BE2C (cell line): ENCODE measurements at regions not wholly inside any gene's neighbourhood (a gene's known extent, or its start where the extent isn't known, plus 50 kb on each side); places are given as distances from the start of the nearest gene placed in this dataset.

Experiments
- DNase-seq: peaks from one replicate; pipeline ENCODE4 v3.0.0-alpha.2; 2020
- H3K27me3 ChIP-seq: fragments of 250-450 bp; sonication (Bioruptor Pico); 2 replicates; pipeline ENCODE4 v1.5.1; 2020; ENCODE audit warnings: mild to moderate bottlenecking
- H3K36me3 ChIP-seq: fragments of 250-450 bp; sonication (Bioruptor Pico); 2 replicates; pipeline ENCODE4 v1.5.1; 2020; ENCODE audit warnings: mild to moderate bottlenecking
- H3K4me1 ChIP-seq: fragments of 250-450 bp; sonication (Bioruptor Pico); 2 replicates; pipeline ENCODE4 v1.5.1; 2020
- H3K4me3 ChIP-seq: 2 replicates; pipeline ENCODE4 v1.5.1; 2011; ENCODE audit warnings: low read depth, low read length
- H3K9me3 ChIP-seq: fragments of 250-450 bp; sonication (Bioruptor Pico); 2 replicates; pipeline ENCODE4 v1.5.1; 2020
- CTCF ChIP-seq: IDR thresholded peaks from 2 replicates; pipeline ENCODE4 v1.5.1; 2012; ENCODE audit warnings: mild to moderate bottlenecking, low read depth, low read length

GRCh38 chr3:104549099-104549714, 817.5 kb upstream of the ALCAM start:
- TF ChIP-seq CTCF: no peak
- DNase-seq: no peak
- no peaks in the 10 kb centered on the region for H3K4me1 ChIP-seq
- no peak overlapping the region for H3K4me3 ChIP-seq
- no peaks in the 10 kb centered on the region for H3K9me3 ChIP-seq
- H3K36me3 ChIP-seq: no peaks in the 10 kb centered on the region
- no peaks in the 10 kb centered on the region for H3K27me3 ChIP-seq

- Histone ChIP-seq H3K27me3 (no peaks in the 10 kb centered on the region), H3K9me3 (no peaks in the 10 kb centered on the region), H3K36me3 (no peaks in the 10 kb centered on the region), H3K4me1 (peaks cover 2% of the 10 kb centered on the region; the same call in 1 of the 2 replicates), H3K4me3 (no peak overlapping the region)
- DNase-seq: no peak
- TF ChIP-seq CTCF: no peak
Observed at GRCh38 chr3:104553121-104553520, 813.6 kb upstream of the ALCAM start.

DNA sequence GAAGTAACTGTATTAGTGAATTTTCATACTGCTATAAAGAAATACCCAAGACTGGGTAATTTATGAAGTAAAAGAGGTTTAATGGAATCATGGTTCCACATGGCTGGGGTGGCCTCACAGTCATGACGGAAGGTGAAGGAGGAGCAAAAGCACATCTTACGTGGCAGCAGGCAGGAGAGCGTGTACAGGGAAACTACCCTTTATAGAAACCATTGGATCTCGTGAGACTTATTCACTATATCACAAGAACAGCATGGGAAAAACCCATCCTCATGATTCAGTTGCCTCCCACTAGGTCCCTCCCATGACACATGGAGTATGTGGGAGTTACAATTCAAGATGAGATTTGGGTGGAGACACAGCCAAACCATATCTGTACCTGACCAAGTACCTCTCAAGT, 812.3 kb upstream of the ALCAM start:
- peaks cover 2% of the 10 kb centered on the region; the same call in 1 of the 2 replicates for H3K4me1 ChIP-seq
- DNase-seq: no peak
- H3K27me3 ChIP-seq: no peaks in the 10 kb centered on the region
- no peak for TF ChIP-seq CTCF
- no peak overlapping the region for H3K4me3 ChIP-seq
- no peaks in the 10 kb centered on the region for H3K36me3 ChIP-seq
- no peaks in the 10 kb centered on the region for H3K9me3 ChIP-seq

- H3K4me1 ChIP-seq: peaks cover 2% of the 10 kb centered on the region; the same call in 1 of the 2 replicates
- H3K4me3 ChIP-seq: no peak overlapping the region
- no peak for TF ChIP-seq CTCF
- no peaks in the 10 kb centered on the region for H3K9me3 ChIP-seq
- DNase-seq: no peak
- H3K27me3 ChIP-seq: no peaks in the 10 kb centered on the region
- H3K36me3 ChIP-seq: no peaks in the 10 kb centered on the region
Observed at GRCh38 chr3:104555728-104556127, 811.0 kb upstream of the ALCAM start.

GRCh38 chr3:104556372-104557078, 810.2 kb upstream of the ALCAM start:
- H3K36me3 ChIP-seq: no peaks in the 10 kb centered on the region
- H3K9me3 ChIP-seq: no peaks in the 10 kb centered on the region
- no peaks in the 10 kb centered on the region for H3K27me3 ChIP-seq
- peaks cover 2% of the 10 kb centered on the region; the same call in 1 of the 2 replicates for H3K4me1 ChIP-seq
- DNase-seq: no peak
- H3K4me3 ChIP-seq: no peak overlapping the region
- TF ChIP-seq CTCF: no peak

DNA sequence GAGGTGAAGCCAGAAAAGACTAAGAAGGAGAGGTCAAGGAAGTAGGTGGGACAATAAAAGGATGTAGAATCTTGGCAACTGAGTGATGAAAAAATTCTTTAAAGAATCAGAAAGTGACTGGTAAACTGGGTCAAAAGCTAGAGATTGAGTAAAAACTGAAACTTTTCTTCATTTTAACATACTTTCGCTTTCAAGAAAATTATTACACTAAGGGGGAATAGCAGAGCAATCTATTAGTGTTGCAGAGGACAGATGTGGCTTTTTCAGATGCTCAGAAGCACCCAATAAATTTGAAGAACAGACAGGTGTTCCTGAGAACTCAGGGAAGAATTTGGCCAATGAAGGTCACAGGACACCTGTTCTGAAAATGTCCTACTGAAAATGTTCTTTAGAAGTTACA, 805.4 kb upstream of the ALCAM start:
- H3K27me3 ChIP-seq: no peaks in the 10 kb centered on the region
- no peaks in the 10 kb centered on the region for H3K4me1 ChIP-seq
- no peak for TF ChIP-seq CTCF
- no peaks in the 10 kb centered on the region for H3K9me3 ChIP-seq
- DNase-seq: no peak
- H3K36me3 ChIP-seq: no peaks in the 10 kb centered on the region
- H3K4me3 ChIP-seq: no peak overlapping the region
